ENCODE measurements at regions not wholly inside any gene's neighbourhood (a gene's known extent, or its start where the extent isn't known, plus 50 kb on each side); places are given as distances from the start of the nearest gene placed in this dataset.

GRCh38 chr5:124349931-124350330 is 396.5 kb downstream of the ZNF608 start:
- no peak overlapping the region for H2BK12ac ChIP-seq (ENCODE audit: low read depth, low read length)
- FAIRE-seq (no peak), DNase-seq (ENCODE audit: low read depth in 1 of 2, low spot score in 2 of 2) (no peak)
- H3K23ac ChIP-seq (ENCODE audit: insufficient read length) = no peak overlapping the region
- H3K27ac ChIP-seq (ENCODE audit: low read depth, low read length) = no peak overlapping the region
- no peak overlapping the region for H2BK5ac ChIP-seq (ENCODE audit: low read depth, low read length)
- H2AK5ac ChIP-seq (ENCODE audit: low read depth, low read length) = no peak overlapping the region
- H3K4me2 ChIP-seq (ENCODE audit: insufficient read depth in 1 of 2, low read depth in 2 of 2, low read length in 2 of 2) = no peak overlapping the region
- no peak overlapping the region for H3K14ac ChIP-seq (ENCODE audit: insufficient read length)
- no peaks in the 10 kb centered on the region for H3K9me3 ChIP-seq (ENCODE audit: insufficient read depth in 2 of 2, low read depth in 1 of 2, low read length in 1 of 2)
- H3K4ac ChIP-seq (replicated peaks; ENCODE audit: insufficient read length, low read depth, low read length) = no peak overlapping the region
- H3K9ac ChIP-seq (replicated peaks in 1 of 4; ENCODE audit: extremely low read depth in 1 of 4, low read depth in 3 of 4, low read length in 3 of 4) = no peak overlapping the region
- ChIA-PET CTCF (ENCODE audit: partially characterized antibody) (no interaction called here), POLR2A (ENCODE audit: partially characterized antibody) (no interaction called here)
- H3K56ac ChIP-seq (replicated peaks; ENCODE audit: insufficient read length, low read depth, low read length) = no peak overlapping the region
- H3K27me3 ChIP-seq (replicated peaks in 1 of 4; ENCODE audit: control insufficient read depth in 3 of 4, extremely low read depth in 1 of 4, insufficient read depth in 3 of 4, low read length in 3 of 4) = no peaks in the 10 kb centered on the region
- no peak overlapping the region for H2BK15ac ChIP-seq (ENCODE audit: low read length)
- no peaks in the 10 kb centered on the region for H3K23me2 ChIP-seq (ENCODE audit: low read depth, low read length)
- WGBS, 2 experiments (ENCODE audit: extremely low coverage in 1 of 2, insufficient coverage in 1 of 2, insufficient read length in 1 of 2, insufficient replicate concordance in 2 of 2, low coverage in 1 of 2, low lambda C conversion rate in 2 of 2, missing lambda C conversion rate in 1 of 2) = 77% methylated on average over 4 of the region's 4 CpGs; no CpG with 5 or more reads in 1 of the 2 experiments
- no peaks in the 10 kb centered on the region for H3K36me3 ChIP-seq (ENCODE audit: control insufficient read depth in 2 of 4, insufficient read depth in 4 of 4, low read length in 3 of 4)
- no peaks in the 10 kb centered on the region for H4K20me1 ChIP-seq (replicated peaks in 1 of 2; ENCODE audit: control insufficient read depth in 1 of 2, insufficient read depth in 2 of 2, low read length in 2 of 2)
- H3K18ac ChIP-seq (ENCODE audit: extremely low read depth, low read length) = no peak overlapping the region
- H2BK20ac ChIP-seq (ENCODE audit: low read length) = no peak overlapping the region
- H2AFZ ChIP-seq (ENCODE audit: low read length) = no peak overlapping the region
- H2BK120ac ChIP-seq (replicated peaks; ENCODE audit: low read depth, low read length) = no peak overlapping the region
- H4K91ac ChIP-seq (replicated peaks; ENCODE audit: insufficient read length, low read length) = no peak overlapping the region
- H3K79me1 ChIP-seq (ENCODE audit: low read depth, low read length) = no peaks in the 10 kb centered on the region
- H3K4me3 ChIP-seq (ENCODE audit: extremely low read depth in 1 of 4, insufficient read depth in 2 of 4, low read depth in 3 of 4, low read length in 4 of 4) = no peak overlapping the region
- H4K8ac ChIP-seq (ENCODE audit: extremely low read depth, insufficient read depth, low read length) = no peak overlapping the region
- no peak overlapping the region for H4K5ac ChIP-seq (ENCODE audit: insufficient read length, low read depth, low read length)
- H3K4me1 ChIP-seq (replicated peaks in 1 of 4; ENCODE audit: control insufficient read depth in 3 of 4, insufficient read depth in 4 of 4, low read length in 3 of 4) = no peaks in the 10 kb centered on the region
- no peaks in the 10 kb centered on the region for H3K79me2 ChIP-seq (ENCODE audit: control insufficient read depth in 1 of 2, insufficient read depth in 2 of 2, low read length in 2 of 2)
- TF ChIP-seq SIN3A (conservative IDR thresholded peaks at IDR 0.05 in 1 of 2, IDR thresholded peaks at IDR 0.05 in 1 of 2; ENCODE audit: low read depth in 1 of 2, low read length in 2 of 2) (no peak), E2F6 (IDR thresholded peaks at IDR 0.05) (no peak), RNF2 (IDR thresholded peaks at IDR 0.05; ENCODE audit: borderline replicate concordance, low read depth, low read length, missing control alignments, poor library complexity, severe bottlenecking) (no peak), RXRA (IDR thresholded peaks at IDR 0.05; ENCODE audit: insufficient read depth, low read depth, low read length) (no peak), ATF3 (IDR thresholded peaks at IDR 0.05; ENCODE audit: insufficient read depth, low read depth, low read length) (no peak), CTBP2 (IDR thresholded peaks at IDR 0.05; ENCODE audit: borderline replicate concordance, insufficient read depth, insufficient read length, low read length) (no peak), EZH2 (IDR thresholded peaks at IDR 0.05; ENCODE audit: low read depth, low read length, severe bottlenecking) (no peak), HDAC2 (IDR thresholded peaks at IDR 0.05; ENCODE audit: borderline replicate concordance in 1 of 2, low read depth in 2 of 2, low read length in 2 of 2) (no peak), RAD21 (IDR thresholded peaks at IDR 0.05 in 1 of 2, conservative IDR thresholded peaks at IDR 0.05 in 1 of 2; ENCODE audit: low read depth in 2 of 2, low read length in 2 of 2) (no peak)

Data from H1 (cell line).